NCI-H146 treated with DMSO at 0.1 percent for 48 hours (cell line): ENCODE measurements at regions not wholly inside any gene's neighbourhood (a gene's known extent, or its start where the extent isn't known, plus 50 kb on each side); places are given as distances from the start of the nearest gene placed in this dataset.
"Not testable (repeated sequence)": the region's sequence is repeated elsewhere in the genome, so short reads cannot be mapped to it uniquely, and the experiment has no call there.

ENCODE experiments used
- DNase-seq: peaks from one replicate; lab custom pipeline; 2025; ENCODE audit not compliant: unreplicated experiment; lab: John Stamatoyannopoulos, UW

DNA sequence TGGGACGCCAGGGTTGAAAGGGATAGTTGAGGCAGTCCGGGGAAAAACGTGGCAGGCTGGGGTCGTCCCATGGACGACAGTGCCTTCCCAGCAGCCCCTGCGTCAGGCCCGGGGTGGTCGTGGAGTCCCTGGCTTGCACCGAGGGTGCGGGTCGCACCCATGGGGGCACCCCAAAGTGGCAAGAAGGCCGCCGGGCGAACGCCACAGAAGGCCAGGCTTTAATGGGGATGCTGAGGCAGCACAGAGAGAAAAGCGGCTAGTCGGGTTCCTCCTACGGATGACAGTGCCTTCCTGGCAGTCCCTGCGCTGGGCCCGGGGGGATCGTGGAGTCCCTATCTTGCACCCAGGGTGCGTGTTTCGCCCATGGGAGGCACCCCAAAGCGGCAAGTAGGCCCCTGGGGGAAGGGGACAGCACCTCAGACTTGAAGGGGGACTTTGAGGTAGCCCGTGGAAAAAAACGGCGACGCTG is 158.6 kb upstream of the ALG10B start:
- no peak for DNase-seq

- DNase-seq: no peak
Observed at GRCh38 chr12:38158428-38159091, 158.0 kb upstream of the ALG10B start.

DNA sequence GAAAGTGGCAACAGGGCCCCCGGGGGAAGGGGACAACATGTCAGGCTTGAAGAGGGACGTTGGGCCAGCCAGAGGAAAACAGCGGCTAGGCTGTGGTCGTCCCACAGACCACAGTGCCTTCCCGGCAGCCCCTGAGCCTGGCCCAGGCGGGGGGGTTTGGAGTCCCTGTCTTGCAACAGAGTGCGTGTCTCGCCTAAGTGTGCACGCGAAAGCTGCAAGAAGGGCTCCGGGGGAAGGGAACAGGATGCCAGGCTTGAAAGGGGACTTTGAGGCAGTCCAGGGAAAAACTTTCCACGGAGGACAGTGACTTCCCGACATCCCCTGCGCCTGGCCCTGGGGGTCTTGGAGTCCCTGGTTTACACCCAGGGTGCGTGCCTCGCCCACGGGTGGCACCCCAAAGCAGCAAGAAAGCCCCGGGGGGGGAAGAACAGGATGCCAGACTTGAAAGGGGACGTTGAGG is 157.5 kb upstream of the ALG10B start:
- no peak for DNase-seq

- no peak for DNase-seq
Observed at GRCh38 chr12:38159591-38160317, 156.8 kb upstream of the ALG10B start.

GRCh38 chr12:38160318-38161122 is 156.1 kb upstream of the ALG10B start:
- DNase-seq: no peak

GRCh38 chr12:38161123-38162000 is 155.2 kb upstream of the ALG10B start:
- DNase-seq: no peak

DNA sequence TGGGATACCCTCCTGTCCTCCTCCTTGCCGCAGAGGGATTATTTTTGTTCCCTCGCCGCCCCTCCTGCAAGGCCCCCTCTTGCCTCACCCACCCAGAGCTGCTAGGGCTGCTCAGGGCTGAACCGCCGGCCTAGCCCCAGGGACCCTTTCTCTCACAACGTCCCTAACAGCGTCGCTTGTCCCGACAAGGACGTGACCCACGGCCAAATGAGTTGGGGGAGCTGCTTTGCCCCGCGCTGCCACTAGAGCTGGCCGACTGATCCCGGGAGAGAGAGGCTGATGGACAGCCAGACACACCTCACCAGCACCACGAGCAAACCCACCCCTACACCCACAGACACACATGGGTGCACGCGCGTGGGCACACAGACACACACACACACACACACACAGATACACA is 154.6 kb upstream of the ALG10B start:
- no peak for DNase-seq

- DNase-seq: no peak
Observed at GRCh38 chr12:38162708-38163441, 153.7 kb upstream of the ALG10B start.

DNA sequence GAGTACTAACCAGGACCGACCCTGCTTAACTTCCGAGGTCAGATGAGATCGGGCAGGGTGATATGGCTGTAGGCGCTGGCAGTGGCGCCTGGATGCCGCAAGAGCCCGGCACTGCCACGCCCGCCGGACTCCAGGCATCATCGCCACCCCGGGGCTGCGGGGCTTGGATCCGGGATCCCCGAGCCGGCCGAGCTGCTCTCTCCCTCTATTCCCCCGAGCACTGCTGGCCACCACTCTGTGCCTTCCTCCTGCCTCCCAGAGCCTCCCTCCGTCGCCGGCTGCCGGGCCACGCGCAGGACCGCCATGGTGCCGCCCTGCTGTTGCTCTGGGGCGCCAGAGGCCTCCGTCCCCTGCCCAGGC is 153.2 kb upstream of the ALG10B start:
- DNase-seq: no peak

- no peak for DNase-seq
Observed at GRCh38 chr12:38166225-38166624, 150.3 kb upstream of the ALG10B start.

GRCh38 chr12:38175538-38175937 is 141.0 kb upstream of the ALG10B start:
- no peak for DNase-seq

DNA sequence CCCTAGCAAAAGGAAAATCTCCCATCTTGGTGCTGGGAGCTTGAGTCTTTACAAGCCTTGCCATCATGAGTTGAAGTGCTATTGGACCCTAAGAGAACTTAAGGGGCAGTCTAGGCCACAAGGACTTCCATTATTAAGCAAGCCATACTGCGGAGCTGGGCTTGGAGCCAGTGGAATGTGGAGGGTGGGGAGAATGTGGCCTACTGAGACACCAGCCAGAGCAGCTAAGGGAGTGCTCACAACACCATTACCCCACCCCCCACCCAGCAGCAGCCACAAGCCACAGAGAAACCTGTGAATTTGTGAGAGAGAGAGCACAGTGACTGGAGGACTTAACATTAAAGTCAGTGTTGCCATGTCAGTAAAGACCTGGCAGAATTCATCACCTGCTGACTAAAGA is 133.0 kb upstream of the ALG10B start:
- DNase-seq: not testable (repeated sequence)

- DNase-seq: not testable (repeated sequence)
Observed at GRCh38 chr12:38197286-38197685, 119.3 kb upstream of the ALG10B start.

- no peak for DNase-seq
Observed at GRCh38 chr12:38201461-38202276, 114.9 kb upstream of the ALG10B start.

DNA sequence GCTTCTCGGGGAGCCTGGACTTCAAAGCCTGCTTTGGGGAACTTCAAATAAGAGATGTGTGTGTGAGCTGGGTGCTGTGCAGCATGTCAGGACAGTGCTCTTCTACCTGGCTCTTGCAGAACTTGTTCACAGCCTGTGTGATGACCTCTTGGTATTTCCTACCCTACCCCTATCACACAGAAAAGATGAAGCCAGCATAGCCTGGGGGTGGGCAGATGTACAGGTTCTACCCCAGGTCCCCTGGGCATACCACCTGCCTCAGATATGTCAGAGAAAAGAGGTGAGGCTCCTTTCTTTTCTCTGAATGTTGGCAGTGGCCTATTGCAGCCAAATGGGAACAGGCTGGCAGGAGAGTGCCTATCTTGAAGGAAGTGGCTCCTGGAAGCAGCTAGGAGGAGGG is 111.7 kb upstream of the ALG10B start:
- DNase-seq: no peak

GRCh38 chr12:38222011-38222410 is 94.6 kb upstream of the ALG10B start:
- DNase-seq: no peak

DNA sequence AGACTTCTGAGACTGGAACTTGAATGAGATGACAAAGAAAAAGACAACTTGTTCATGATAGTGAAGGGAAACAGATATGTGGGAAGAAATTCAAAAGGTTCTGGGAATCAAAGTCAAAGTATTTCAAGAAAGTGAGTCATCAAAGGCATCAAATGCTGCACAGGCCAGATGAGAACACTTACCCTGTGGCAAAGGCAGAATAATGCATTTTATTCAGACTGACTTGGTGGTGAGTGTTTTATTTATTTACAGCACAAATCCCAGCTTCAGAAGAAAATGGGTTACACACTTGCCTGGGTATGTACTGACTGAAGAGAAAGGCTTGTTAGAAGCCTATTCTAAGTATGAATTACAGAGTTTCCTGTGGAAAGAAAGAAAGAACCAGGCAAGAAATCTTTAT is 78.2 kb upstream of the ALG10B start:
- DNase-seq: not testable (repeated sequence)

DNA sequence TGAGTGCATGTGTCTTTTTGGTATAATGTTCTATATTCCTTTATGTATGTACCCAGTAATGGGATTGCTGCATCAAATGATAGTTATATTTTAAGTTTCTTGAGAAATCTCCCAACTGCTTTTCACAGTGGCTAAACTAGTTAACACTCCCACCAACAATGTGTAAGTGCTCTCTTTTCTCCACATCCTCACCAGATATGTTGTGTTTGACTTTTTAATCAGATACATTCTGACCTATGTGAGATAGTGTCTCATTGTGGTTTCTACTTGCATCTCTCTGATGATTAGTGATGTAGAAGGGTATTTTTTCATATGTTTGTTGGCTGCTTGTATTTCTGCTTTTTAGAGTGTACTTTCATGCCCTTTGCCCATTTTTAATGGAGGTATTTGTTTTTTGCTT is 62.8 kb upstream of the ALG10B start:
- no peak for DNase-seq

DNA sequence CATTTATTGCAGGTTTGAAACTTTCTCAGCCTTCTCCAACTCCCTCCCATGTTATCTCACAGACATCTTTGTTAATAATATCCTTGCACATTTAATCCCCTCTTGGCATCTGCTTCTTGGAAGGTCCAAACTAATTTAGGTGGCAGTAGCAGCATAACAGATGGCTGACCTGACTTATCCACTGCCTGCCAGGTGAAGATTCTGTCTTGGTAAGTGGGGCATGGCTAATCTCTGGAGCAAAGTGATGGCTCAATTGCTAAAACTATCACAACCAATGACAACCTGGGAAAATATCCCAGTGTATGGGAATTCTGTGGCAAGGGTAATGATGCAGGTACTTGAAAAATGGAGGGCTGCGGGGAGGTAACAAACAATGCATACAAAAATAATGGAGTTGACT is 58.2 kb upstream of the ALG10B start:
- no peak for DNase-seq
